HG03432 (cell line): ENCODE measurements at regions not wholly inside any gene's neighbourhood (a gene's known extent, or its start where the extent isn't known, plus 50 kb on each side); places are given as distances from the start of the nearest gene placed in this dataset.
A peak's percentile ranks its signal among the peaks of the same experiment; 100 is the strongest.
"Not testable (repeated sequence)": the region's sequence is repeated elsewhere in the genome, so short reads cannot be mapped to it uniquely, and the experiment has no call there.

Experiments used
- ATAC-seq: cut with Tn5 transposase; IDR thresholded peaks from one replicate; pipeline ENCODE4 v1.9.1; 2021; ENCODE audit warnings: mild to moderate bottlenecking, moderate library complexity; ENCODE audit not compliant: unreplicated experiment

- no peak for ATAC-seq
Observed at GRCh38 chr5:84791138-84791537, 406.5 kb upstream of the EDIL3 start.

GRCh38 chr5:84790406-84790805 is 405.7 kb upstream of the EDIL3 start:
- no peak for ATAC-seq

- peak; percentile 88 for ATAC-seq
Observed at GRCh38 chr5:84783003-84783402, 398.3 kb upstream of the EDIL3 start.

GRCh38 chr5:84779186-84779585 is 394.5 kb upstream of the EDIL3 start:
- ATAC-seq, result no peak

GRCh38 chr5:84764227-84764626 is 379.5 kb upstream of the EDIL3 start:
- no peak for ATAC-seq

- ATAC-seq, result no peak
Observed at GRCh38 chr5:84758008-84758407, 373.3 kb upstream of the EDIL3 start.

DNA sequence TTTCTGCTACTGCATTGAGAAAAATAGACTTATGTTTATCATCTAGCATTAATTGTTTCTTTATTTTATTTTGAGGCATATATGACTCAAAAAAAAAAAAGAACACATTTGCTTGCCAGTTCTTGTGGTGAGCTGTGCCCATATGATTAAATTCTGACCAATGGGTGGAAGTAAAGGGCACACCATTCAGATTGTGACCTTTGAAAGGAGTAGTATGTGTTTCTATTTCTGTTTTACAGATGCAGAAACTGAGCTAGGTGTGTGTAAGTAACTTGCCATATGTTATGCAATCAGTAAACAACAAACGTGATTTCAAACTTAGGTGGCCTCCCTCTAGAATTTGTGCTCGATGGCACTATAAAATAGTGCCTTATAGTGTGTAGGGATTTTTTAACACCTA is 368.1 kb upstream of the EDIL3 start:
- no peak for ATAC-seq

GRCh38 chr5:84748313-84748712 is 363.6 kb upstream of the EDIL3 start:
- ATAC-seq, result no peak

GRCh38 chr5:84746280-84746679 is 361.6 kb upstream of the EDIL3 start:
- ATAC-seq, result not testable (repeated sequence)

GRCh38 chr5:84741056-84741455 is 356.4 kb upstream of the EDIL3 start:
- no peak for ATAC-seq

- ATAC-seq, result no peak
Observed at GRCh38 chr5:84729326-84729725, 344.6 kb upstream of the EDIL3 start.

- no peak for ATAC-seq
Observed at GRCh38 chr5:84727708-84728107, 343.0 kb upstream of the EDIL3 start.

DNA sequence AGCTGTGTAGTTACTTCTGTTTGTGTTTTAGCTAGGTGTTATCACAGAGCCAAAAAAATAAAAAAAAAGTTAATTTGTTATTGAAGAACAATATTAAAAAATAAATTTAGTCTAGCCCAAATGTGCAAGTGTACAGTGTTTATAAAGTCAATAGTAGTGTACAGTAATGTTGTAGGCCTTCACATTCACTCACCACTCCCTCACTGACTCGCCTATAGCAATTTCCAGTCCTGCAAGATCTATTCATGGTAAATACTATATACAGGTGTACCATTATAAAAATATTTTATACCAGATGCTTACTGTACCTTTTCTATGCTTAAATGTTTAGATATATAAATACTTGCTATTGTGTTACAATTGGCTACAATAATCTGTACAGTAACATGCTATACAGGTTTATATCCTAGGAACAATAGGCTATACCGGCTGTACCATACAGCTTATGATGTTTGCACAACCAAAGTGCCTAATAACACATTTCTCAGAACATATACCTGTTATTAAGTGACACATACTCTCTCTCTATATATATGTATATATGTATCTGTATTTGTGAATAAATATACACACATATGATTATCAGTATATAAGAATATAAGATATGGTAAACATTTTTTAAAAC is 341.4 kb upstream of the EDIL3 start:
- ATAC-seq, result no peak

DNA sequence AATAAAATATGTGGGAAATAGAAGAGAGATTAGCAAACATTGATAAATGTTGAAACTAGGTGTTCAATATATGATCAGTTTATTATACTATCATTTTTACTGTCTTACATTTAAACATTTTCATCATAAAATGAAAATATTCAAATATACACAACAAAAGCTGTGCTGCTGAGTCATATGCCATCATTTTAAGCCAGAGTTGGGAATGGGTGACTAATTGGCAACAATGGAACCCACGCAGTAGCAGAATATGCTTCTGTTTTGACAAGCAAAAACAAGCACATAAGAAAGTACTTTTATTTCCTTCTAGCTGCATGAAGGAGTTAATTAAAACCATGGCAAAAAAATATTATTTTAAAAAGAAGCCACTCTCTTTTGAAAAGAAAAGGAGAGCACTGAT is 340.0 kb upstream of the EDIL3 start:
- ATAC-seq, result no peak

DNA sequence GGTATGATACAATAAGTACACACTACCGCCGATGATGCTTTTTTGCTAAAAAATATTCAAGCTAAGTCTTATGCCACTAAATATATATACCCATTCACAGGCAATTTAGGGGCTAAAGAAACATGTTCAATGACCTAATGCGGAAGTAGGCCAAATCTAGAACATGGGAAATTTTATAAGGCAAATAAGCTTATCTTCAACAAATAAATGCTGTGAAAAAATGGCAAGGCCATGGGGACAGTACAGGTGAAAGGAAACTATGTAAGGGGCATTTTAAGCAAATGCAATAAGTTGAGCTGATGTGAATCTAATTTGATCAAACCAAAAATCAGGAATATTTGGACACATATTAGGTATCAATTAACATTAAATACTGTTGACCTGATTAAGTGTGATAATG is 339.5 kb upstream of the EDIL3 start:
- ATAC-seq, result no peak

GRCh38 chr5:84718377-84718776 is 333.7 kb upstream of the EDIL3 start:
- peak; percentile 61 for ATAC-seq

DNA sequence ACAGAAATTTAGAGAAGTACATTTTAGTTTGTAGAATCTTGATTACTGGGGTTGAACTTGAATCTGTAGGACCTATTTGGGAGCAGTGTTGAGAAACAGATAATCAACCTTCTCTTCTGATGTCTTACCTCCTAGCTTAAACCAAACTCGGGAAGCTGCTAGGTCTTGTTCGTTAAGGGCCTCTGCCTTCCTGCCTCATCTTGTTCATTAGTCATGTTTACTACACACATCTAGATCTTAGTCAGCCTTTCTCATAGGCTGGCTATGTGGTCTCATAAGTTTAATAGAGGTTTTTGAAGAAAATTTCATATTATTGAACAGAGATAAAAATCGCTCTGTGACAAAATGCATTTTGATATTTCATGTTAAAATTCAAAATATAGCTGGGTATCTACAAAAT is 331.0 kb upstream of the EDIL3 start:
- no peak for ATAC-seq

DNA sequence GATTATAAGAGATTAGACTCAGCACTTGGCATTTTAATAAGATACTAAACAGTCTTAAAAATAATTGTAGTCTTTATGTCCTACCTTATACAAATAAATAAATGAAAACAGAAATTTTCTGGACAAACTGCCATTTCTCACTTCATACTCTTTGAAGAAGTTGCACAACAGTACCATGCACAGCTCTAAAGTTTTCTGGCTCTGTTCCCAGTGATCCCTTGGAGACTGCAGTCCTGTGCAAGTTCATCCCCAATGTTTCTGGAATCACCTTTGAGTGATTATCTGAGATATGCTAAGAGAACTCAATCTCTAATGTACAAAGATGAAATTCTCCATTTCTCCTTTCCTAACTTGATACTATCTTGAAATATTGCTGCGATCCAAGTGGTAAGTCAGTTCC is 330.4 kb upstream of the EDIL3 start:
- no peak for ATAC-seq

DNA sequence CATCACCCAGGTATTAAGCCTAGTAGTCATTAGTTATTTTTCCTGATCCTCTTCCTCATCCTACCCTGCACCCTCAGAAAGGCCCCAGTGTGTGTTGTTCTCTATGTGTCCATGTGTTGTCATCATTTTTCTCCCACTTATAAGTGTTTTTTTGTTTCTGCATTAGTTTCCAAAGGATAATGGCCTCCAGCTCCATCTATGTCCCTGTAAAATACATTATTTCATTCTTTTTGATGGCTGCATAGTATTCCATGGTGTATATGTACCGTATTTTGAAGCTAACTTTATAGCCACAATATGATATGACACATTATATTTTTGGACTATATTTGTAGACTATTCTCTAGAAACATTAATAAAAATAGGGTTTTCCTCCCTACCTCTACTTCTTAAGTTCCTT is 324.4 kb upstream of the EDIL3 start:
- no peak for ATAC-seq

- ATAC-seq, result peak; percentile 86
Observed at GRCh38 chr5:84706678-84707641, 322.3 kb upstream of the EDIL3 start.

DNA sequence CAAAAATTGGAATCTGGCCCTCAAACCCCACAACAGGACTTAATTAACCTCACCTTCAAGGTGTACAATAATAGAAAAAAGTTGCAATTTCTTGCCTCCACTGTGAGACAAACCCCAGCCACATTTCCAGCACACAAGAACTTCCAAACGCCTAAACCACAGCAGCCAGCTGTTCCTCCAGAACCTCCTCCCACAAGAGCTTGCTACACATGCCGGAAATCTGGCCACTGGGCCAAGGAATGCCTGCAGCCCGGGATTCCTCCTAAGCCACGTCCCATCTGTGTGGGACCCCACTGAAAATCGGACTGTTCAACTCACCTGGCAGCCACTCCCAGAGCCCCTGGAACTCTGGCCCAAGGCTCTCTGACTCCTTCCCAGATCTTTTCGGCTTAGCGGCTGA is 315.9 kb upstream of the EDIL3 start:
- ATAC-seq, result not testable (repeated sequence)

DNA sequence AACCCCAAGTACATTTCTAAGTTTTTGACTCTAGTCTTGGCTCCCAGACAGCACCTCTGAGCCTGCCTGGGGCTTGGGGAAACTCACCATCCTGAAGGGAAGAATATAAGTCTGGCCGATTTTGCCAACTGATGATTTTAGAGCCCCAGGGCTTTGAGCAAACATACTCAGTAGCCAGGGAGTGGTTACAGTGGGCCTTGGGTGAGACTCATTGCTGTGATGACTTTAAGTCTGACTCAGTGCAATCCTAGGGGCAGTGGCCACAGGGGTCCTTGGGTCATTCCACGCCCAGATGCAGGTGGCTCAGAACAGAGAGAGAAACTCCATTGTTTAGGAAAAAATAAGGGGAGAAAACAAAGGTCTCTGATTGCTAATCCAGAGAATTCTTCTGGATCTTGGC is 312.0 kb upstream of the EDIL3 start:
- ATAC-seq, result no peak
